K562 (cell line): ENCODE measurements at regions not wholly inside any gene's neighbourhood (a gene's known extent, or its start where the extent isn't known, plus 50 kb on each side); places are given as distances from the start of the nearest gene placed in this dataset.

Source experiments
- FOXK2 ChIP-seq, 2 experiments: fragments of 450-650 bp; IDR thresholded peaks in 1 of 2; conservative IDR thresholded peaks in 1 of 2; 2 replicates each; pipeline ENCODE4 v1.6.1; 2016; ENCODE audit warnings: low read depth in 2 of 2, mild to moderate bottlenecking in 1 of 2
- HMG20A ChIP-seq: fragments of 450-650 bp; formaldehyde crosslinking; conservative IDR thresholded peaks from 2 replicates; pipeline ENCODE4 v1.4.0; 2020; ENCODE audit warnings: mild to moderate bottlenecking, mixed read lengths
- HMGXB4 ChIP-seq: sonication (generic); formaldehyde crosslinking; IDR thresholded peaks from 2 replicates; pipeline ENCODE4 v1.8.1; 2023; ENCODE audit warnings: mild to moderate bottlenecking, missing genetic modification reagents
- MAFK ChIP-seq: IDR thresholded peaks from 2 replicates; pipeline ENCODE4 v1.6.1; 2011; ENCODE audit warnings: low read length, improper control_type of control experiment
- SRSF1 ChIP-seq: fragments of 200-400 bp; formaldehyde crosslinking; IDR thresholded peaks from 2 replicates; pipeline ENCODE4 v1.6.1; 2017; ENCODE audit warnings: mild to moderate bottlenecking, low read depth, low read length, moderate library complexity
- ZFP1 ChIP-seq: fragments of 450-650 bp; formaldehyde crosslinking; IDR thresholded peaks from 2 replicates; pipeline ENCODE4 v1.4.0; 2020; ENCODE audit warnings: mild to moderate bottlenecking, mixed read lengths
- ZKSCAN1 ChIP-seq: fragments of 150-350 bp; IDR thresholded peaks from 2 replicates; pipeline ENCODE4 v1.6.1; 2016; ENCODE audit warnings: low read depth, low read length
- ZNF282 ChIP-seq: sonication (generic); formaldehyde crosslinking; IDR thresholded peaks from 2 replicates; pipeline ENCODE4 v1.8.1; 2023; ENCODE audit warnings: missing genetic modification reagents
- ZSCAN29 ChIP-seq: fragments of 450-650 bp; IDR thresholded peaks from 2 replicates; pipeline ENCODE4 v1.6.1; 2017
- TF ChIP-seq, protein P1 (sequence below), 2 experiments: fragments of 450-650 bp; IDR thresholded peaks; 2 replicates each; pipeline ENCODE4 v1.6.1; 2016; ENCODE audit warnings: mild to moderate bottlenecking in 2 of 2, borderline replicate concordance in 1 of 2, low read depth in 1 of 2, moderate library complexity in 1 of 2
- TF ChIP-seq, protein P2 (sequence below): fragments of 250-450 bp; sonication (Bioruptor Pico); IDR thresholded peaks from 2 replicates; pipeline ENCODE4 v1.4.0; 2020; ENCODE audit warnings: mild to moderate bottlenecking, moderate library complexity

GRCh38 chr13:34465423-34465922 is 476.6 kb upstream of the NBEA start (continued):
- TF ChIP-seq, protein P1, sequence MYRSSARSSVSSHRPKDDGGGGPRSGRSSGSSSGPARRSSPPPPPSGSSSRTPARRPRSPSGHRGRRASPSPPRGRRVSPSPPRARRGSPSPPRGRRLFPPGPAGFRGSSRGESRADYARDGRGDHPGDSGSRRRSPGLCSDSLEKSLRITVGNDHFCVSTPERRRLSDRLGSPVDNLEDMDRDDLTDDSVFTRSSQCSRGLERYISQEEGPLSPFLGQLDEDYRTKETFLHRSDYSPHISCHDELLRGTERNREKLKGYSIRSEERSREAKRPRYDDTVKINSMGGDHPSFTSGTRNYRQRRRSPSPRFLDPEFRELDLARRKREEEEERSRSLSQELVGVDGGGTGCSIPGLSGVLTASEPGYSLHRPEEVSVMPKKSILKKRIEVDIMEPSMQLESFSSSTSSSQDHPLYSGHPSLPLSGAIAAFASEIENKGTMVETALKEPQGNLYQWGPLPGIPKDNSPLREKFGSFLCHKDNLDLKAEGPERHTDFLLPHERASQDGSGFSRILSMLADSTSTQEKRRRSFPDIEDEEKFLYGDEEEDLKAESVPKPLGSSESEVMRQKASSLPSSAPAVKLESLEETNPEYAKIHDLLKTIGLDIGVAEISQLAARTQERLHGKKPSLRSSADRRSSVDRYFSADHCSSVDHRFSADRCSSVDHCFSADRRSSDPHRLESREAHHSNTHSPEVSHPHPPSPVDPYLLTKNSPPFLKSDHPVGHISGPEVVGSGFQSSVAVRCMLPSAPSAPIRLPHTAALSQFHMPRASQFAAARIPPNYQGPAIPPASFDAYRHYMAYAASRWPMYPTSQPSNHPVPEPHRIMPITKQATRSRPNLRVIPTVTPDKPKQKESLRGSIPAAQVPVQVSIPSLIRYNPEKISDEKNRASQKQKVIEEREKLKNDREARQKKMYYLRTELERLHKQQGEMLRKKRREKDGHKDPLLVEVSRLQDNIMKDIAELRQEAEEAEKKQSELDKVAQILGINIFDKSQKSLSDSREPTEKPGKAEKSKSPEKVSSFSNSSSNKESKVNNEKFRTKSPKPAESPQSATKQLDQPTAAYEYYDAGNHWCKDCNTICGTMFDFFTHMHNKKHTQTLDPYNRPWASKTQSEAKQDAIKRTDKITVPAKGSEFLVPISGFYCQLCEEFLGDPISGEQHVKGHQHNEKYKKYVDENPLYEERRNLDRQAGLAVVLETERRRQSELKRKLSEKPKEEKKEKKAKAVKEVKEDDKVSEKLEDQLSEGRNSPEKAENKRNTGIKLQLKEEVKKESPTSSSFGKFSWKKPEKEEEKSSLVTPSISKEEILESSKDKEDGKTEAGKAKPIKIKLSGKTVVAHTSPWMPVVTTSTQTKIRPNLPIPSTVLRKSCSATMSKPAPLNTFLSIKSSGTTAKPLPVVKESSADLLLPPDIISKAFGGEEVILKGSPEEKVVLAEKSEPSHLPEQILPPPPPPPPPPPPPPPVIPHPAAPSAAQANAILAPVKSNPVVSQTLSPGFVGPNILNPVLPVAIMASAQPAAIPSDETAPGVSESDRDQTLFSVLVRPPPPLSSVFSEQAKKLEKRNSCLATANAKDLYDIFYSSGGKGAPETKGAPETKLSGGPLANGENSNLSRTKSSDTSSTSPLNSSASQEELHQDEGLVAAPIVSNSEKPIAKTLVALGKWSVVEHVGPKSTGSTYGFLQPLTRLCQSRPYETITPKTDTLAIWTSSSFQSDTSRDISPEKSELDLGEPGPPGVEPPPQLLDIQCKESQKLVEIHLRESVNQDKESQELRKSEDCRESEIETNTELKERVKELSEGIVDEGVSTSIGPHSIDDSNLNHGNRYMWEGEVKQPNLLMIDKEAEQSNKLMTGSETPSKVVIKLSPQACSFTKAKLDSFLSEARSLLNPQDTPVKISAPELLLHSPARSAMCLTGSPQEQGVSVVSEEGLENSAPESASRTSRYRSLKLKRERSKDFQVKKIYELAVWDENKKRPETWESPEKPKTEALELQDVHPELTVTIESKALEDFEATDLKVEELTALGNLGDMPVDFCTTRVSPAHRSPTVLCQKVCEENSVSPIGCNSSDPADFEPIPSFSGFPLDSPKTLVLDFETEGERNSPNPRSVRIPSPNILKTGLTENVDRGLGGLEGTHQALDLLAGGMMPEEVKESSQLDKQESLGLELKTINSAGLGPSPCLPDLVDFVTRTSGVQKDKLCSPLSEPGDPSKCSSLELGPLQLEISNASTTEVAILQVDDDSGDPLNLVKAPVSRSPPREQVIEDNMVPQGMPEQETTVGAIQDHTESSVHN (IDR thresholded peaks at IDR 0.05; ENCODE audit: borderline replicate concordance in 1 of 2, low read depth in 1 of 2) = no peak
- TF ChIP-seq ZSCAN29 (no peak), ZKSCAN1 (no peak), HMGXB4 (CRISPR knock-in tag) (no peak), FOXK2 (conservative IDR thresholded peaks at IDR 0.05 in 1 of 2, IDR thresholded peaks at IDR 0.05 in 1 of 2; ENCODE audit: low read depth in 2 of 2) (no peak), ZNF282 (CRISPR knock-in tag) (no peak), HMG20A (CRISPR knock-in tag) (no peak), MAFK (no peak), ZFP1 (CRISPR knock-in tag) (no peak), SRSF1 (no peak)
- TF ChIP-seq, protein P2, sequence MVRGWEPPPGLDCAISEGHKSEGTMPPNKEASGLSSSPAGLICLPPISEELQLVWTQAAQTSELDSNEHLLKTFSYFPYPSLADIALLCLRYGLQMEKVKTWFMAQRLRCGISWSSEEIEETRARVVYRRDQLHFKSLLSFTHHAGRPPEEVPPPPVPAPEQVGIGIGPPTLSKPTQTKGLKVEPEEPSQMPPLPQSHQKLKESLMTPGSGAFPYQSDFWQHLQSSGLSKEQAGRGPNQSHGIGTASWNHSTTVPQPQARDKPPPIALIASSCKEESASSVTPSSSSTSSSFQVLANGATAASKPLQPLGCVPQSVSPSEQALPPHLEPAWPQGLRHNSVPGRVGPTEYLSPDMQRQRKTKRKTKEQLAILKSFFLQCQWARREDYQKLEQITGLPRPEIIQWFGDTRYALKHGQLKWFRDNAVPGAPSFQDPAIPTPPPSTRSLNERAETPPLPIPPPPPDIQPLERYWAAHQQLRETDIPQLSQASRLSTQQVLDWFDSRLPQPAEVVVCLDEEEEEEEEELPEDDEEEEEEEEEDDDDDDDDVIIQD = no peak
